SK-N-SH treated with all-trans-retinoic acid at 6 μM for 48 hours (cell line): ENCODE measurements at regions not wholly inside any gene's neighbourhood (a gene's known extent, or its start where the extent isn't known, plus 50 kb on each side); places are given as distances from the start of the nearest gene placed in this dataset.

Experiments used
- ATAC-seq: fragments of 200-7000 bp; cut with Tn5 transposase; 3 replicates; pipeline ENCODE4 v1.9.1; 2020; ENCODE audit warnings: mild to moderate bottlenecking, moderate library complexity
- ARNTL ChIP-seq: fragments of 450-650 bp; formaldehyde crosslinking; IDR thresholded peaks from 2 replicates; pipeline ENCODE4 v1.5.0; 2020; ENCODE audit warnings: low read depth, mild to moderate bottlenecking, moderate library complexity, borderline replicate concordance
- BACH2 ChIP-seq: fragments of 250-450 bp; sonication (Bioruptor Pico); IDR thresholded peaks from 2 replicates; pipeline ENCODE4 v1.9.0; 2021; ENCODE audit warnings: mild to moderate bottlenecking, borderline replicate concordance
- CSDC2 ChIP-seq: fragments of 250-450 bp; sonication (Bioruptor Pico); IDR thresholded peaks from 2 replicates; pipeline ENCODE4 v1.5.0; 2020; ENCODE audit warnings: mild to moderate bottlenecking, moderate library complexity
- ESRRG ChIP-seq: fragments of 250-450 bp; sonication (Bioruptor Pico); IDR thresholded peaks from 2 replicates; pipeline ENCODE4 v1.6.1; 2021; ENCODE audit warnings: mild to moderate bottlenecking
- ISL1 ChIP-seq: fragments of 250-450 bp; sonication (Bioruptor Pico); IDR thresholded peaks from 2 replicates; pipeline ENCODE4 v2.1.2; 2022; ENCODE audit warnings: mild to moderate bottlenecking, moderate library complexity
- OSR1 ChIP-seq: fragments of 250-450 bp; sonication (Bioruptor Pico); IDR thresholded peaks from 2 replicates; pipeline ENCODE4 v1.8.0; 2022; ENCODE audit warnings: moderate library complexity, mild to moderate bottlenecking, inconsistent platforms
- PPARA ChIP-seq: fragments of 250-450 bp; sonication (Bioruptor Pico); IDR thresholded peaks from 2 replicates; pipeline ENCODE4 v1.5.0; 2020; ENCODE audit warnings: mild to moderate bottlenecking, borderline replicate concordance
- RARB ChIP-seq: fragments of 250-450 bp; sonication (Bioruptor Pico); IDR thresholded peaks from 2 replicates; pipeline ENCODE4 v1.8.0; 2021; ENCODE audit warnings: mild to moderate bottlenecking, moderate library complexity
- SNAI2 ChIP-seq: fragments of 250-450 bp; sonication (Bioruptor Pico); IDR thresholded peaks from 2 replicates; pipeline ENCODE4 v1.5.0; 2020; ENCODE audit warnings: mild to moderate bottlenecking, moderate library complexity
- TCF4 ChIP-seq: fragments of 250-450 bp; sonication (Bioruptor Pico); IDR thresholded peaks from 2 replicates; pipeline ENCODE4 v1.8.0; 2021; ENCODE audit warnings: mild to moderate bottlenecking, moderate library complexity, borderline replicate concordance
- ZC3H10 ChIP-seq: fragments of 250-450 bp; sonication (Bioruptor Pico); IDR thresholded peaks from 2 replicates; pipeline ENCODE4 v1.5.1; 2021; ENCODE audit warnings: mild to moderate bottlenecking, moderate library complexity
- ZFP3 ChIP-seq: fragments of 250-450 bp; sonication (Bioruptor Pico); IDR thresholded peaks from 2 replicates; pipeline ENCODE4 v1.5.0; 2020; ENCODE audit warnings: mild to moderate bottlenecking, moderate library complexity
- ZFP30 ChIP-seq: fragments of 450-650 bp; formaldehyde crosslinking; IDR thresholded peaks from 2 replicates; pipeline ENCODE4 v1.5.0; 2022; ENCODE audit warnings: mild to moderate bottlenecking, moderate library complexity
- ZNF565 ChIP-seq: fragments of 450-650 bp; formaldehyde crosslinking; conservative IDR thresholded peaks from 2 replicates; pipeline ENCODE4 v1.5.0; 2020; ENCODE audit warnings: low read depth, mild to moderate bottlenecking, moderate library complexity
- ZNF70 ChIP-seq: fragments of 450-650 bp; formaldehyde crosslinking; IDR thresholded peaks from 2 replicates; pipeline ENCODE4 v1.5.0; 2020; ENCODE audit warnings: mild to moderate bottlenecking, moderate library complexity
- ZNF8 ChIP-seq: fragments of 450-650 bp; formaldehyde crosslinking; IDR thresholded peaks from 2 replicates; pipeline ENCODE4 v1.5.0; 2020; ENCODE audit warnings: mild to moderate bottlenecking, moderate library complexity
- TF ChIP-seq, protein P1 (sequence below): fragments of 250-450 bp; sonication (Bioruptor Pico); IDR thresholded peaks from 2 replicates; pipeline ENCODE4 v1.5.1; 2021; ENCODE audit warnings: mild to moderate bottlenecking, moderate library complexity
- TF ChIP-seq, protein P2 (sequence below): fragments of 250-450 bp; sonication (Bioruptor Pico); IDR thresholded peaks from 2 replicates; pipeline ENCODE4 v1.5.0; 2020; ENCODE audit warnings: mild to moderate bottlenecking, moderate library complexity
- TF ChIP-seq, protein P3 (sequence below): fragments of 250-450 bp; sonication (Bioruptor Pico); IDR thresholded peaks from 2 replicates; pipeline ENCODE4 v1.5.1; 2020; ENCODE audit warnings: low read depth, mild to moderate bottlenecking, moderate library complexity
- TF ChIP-seq, protein P4 (sequence below): fragments of 250-450 bp; sonication (Bioruptor Pico); IDR thresholded peaks from 2 replicates; pipeline ENCODE4 v1.8.0; 2020; ENCODE audit warnings: mild to moderate bottlenecking, moderate library complexity, borderline replicate concordance

DNA sequence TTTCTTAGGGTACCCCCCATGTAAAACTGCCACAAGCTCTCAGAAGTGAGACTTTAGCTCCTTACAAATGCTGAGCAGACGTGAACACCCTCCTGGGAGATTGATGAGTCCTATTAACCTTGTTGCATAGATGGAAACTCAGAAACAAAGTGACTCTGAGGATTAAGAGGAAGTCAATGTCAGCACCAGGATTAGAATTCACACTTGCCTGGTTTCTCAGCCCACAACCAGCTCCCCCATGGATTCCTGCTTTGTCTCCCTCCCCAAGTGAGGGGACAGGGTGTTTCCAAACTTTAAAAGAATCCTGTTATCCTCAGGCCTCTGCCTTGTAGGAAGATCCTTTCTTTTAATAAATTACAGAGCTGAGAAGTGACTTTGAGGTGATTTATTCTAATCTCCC, 324.4 kb downstream of the NDFIP2 start:
- no peak for ATAC-seq
- TF ChIP-seq, protein P1, sequence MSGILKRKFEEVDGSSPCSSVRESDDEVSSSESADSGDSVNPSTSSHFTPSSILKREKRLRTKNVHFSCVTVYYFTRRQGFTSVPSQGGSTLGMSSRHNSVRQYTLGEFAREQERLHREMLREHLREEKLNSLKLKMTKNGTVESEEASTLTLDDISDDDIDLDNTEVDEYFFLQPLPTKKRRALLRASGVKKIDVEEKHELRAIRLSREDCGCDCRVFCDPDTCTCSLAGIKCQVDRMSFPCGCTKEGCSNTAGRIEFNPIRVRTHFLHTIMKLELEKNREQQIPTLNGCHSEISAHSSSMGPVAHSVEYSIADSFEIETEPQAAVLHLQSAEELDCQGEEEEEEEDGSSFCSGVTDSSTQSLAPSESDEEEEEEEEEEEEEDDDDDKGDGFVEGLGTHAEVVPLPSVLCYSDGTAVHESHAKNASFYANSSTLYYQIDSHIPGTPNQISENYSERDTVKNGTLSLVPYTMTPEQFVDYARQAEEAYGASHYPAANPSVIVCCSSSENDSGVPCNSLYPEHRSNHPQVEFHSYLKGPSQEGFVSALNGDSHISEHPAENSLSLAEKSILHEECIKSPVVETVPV, result no peak
- TF ChIP-seq, protein P2, sequence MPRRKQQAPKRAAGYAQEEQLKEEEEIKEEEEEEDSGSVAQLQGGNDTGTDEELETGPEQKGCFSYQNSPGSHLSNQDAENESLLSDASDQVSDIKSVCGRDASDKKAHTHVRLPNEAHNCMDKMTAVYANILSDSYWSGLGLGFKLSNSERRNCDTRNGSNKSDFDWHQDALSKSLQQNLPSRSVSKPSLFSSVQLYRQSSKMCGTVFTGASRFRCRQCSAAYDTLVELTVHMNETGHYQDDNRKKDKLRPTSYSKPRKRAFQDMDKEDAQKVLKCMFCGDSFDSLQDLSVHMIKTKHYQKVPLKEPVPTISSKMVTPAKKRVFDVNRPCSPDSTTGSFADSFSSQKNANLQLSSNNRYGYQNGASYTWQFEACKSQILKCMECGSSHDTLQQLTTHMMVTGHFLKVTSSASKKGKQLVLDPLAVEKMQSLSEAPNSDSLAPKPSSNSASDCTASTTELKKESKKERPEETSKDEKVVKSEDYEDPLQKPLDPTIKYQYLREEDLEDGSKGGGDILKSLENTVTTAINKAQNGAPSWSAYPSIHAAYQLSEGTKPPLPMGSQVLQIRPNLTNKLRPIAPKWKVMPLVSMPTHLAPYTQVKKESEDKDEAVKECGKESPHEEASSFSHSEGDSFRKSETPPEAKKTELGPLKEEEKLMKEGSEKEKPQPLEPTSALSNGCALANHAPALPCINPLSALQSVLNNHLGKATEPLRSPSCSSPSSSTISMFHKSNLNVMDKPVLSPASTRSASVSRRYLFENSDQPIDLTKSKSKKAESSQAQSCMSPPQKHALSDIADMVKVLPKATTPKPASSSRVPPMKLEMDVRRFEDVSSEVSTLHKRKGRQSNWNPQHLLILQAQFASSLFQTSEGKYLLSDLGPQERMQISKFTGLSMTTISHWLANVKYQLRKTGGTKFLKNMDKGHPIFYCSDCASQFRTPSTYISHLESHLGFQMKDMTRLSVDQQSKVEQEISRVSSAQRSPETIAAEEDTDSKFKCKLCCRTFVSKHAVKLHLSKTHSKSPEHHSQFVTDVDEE (CRISPR knock-in tag), result no peak
- TF ChIP-seq SNAI2 (no peak), ZNF70 (CRISPR knock-in tag) (no peak), RARB (CRISPR knock-in tag) (no peak), OSR1 (CRISPR knock-in tag) (no peak), BACH2 (CRISPR knock-in tag) (no peak)
- TF ChIP-seq, all 23 proteins: peak for 0

DNA sequence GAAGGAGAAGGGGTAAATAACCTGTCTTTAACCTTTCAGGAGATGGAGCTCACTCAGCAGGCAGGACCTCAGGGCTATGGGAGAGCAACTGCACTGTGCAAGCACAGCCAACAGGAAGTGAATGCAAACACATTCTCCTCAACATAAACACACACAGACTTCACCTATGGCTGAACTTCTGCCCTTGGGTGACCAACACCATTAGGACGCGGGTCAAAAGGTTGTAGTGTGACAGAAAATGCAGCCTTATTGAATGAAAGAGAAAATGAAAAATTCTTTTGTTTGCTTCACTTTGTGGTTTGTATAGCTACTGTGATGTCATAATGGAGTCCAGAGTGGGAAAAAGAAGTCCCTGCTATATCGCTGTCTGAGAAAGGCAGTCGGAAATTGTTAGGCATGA, 323.0 kb downstream of the NDFIP2 start:
- no peak for ATAC-seq
- TF ChIP-seq, protein P3, sequence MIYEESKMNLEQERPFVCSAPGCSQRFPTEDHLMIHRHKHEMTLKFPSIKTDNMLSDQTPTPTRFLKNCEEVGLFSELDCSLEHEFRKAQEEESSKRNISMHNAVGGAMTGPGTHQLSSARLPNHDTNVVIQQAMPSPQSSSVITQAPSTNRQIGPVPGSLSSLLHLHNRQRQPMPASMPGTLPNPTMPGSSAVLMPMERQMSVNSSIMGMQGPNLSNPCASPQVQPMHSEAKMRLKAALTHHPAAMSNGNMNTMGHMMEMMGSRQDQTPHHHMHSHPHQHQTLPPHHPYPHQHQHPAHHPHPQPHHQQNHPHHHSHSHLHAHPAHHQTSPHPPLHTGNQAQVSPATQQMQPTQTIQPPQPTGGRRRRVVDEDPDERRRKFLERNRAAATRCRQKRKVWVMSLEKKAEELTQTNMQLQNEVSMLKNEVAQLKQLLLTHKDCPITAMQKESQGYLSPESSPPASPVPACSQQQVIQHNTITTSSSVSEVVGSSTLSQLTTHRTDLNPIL (CRISPR knock-in tag), result no peak
- TF ChIP-seq ZNF70 (CRISPR knock-in tag) (no peak), TCF4 (CRISPR knock-in tag) (no peak), OSR1 (CRISPR knock-in tag) (no peak), RARB (CRISPR knock-in tag) (no peak), PPARA (no peak), BACH2 (CRISPR knock-in tag) (no peak), ZFP3 (CRISPR knock-in tag) (no peak), ISL1 (CRISPR knock-in tag) (no peak), ZC3H10 (CRISPR knock-in tag) (no peak), ZNF565 (CRISPR knock-in tag) (no peak)

DNA sequence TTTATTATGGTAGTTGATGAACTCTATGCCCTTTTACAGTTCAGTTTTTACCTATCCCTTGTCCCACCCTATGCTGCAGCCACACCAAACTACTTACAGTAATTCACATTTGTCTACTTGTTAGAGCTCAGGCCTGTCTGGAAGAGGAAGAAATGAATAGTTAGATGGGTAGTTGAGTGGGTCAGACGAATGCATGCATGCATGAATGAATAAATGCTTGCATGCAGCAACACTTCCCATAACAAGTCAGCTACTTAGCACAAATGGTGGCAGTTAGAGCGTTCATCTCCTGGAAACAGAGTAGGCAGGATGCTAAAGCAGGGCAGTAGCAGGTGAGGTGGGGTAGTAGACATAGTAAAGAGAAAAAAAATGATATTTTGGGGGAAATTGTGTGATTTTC, 322.3 kb downstream of the NDFIP2 start:
- no peak for ATAC-seq
- TF ChIP-seq, protein P1, result no peak
- TF ChIP-seq ZFP30 (CRISPR knock-in tag) (no peak), BACH2 (CRISPR knock-in tag) (no peak), PPARA (no peak), SNAI2 (no peak), CSDC2 (no peak), ZC3H10 (CRISPR knock-in tag) (no peak), ESRRG (CRISPR knock-in tag) (no peak), ZFP3 (CRISPR knock-in tag) (no peak), RARB (CRISPR knock-in tag) (no peak), ARNTL (no peak), OSR1 (CRISPR knock-in tag) (no peak), TCF4 (CRISPR knock-in tag) (no peak), ZNF8 (CRISPR knock-in tag) (no peak), ISL1 (CRISPR knock-in tag) (no peak), ZNF70 (CRISPR knock-in tag) (no peak)
- TF ChIP-seq, protein P2 (CRISPR knock-in tag), result no peak
- TF ChIP-seq, protein P4, sequence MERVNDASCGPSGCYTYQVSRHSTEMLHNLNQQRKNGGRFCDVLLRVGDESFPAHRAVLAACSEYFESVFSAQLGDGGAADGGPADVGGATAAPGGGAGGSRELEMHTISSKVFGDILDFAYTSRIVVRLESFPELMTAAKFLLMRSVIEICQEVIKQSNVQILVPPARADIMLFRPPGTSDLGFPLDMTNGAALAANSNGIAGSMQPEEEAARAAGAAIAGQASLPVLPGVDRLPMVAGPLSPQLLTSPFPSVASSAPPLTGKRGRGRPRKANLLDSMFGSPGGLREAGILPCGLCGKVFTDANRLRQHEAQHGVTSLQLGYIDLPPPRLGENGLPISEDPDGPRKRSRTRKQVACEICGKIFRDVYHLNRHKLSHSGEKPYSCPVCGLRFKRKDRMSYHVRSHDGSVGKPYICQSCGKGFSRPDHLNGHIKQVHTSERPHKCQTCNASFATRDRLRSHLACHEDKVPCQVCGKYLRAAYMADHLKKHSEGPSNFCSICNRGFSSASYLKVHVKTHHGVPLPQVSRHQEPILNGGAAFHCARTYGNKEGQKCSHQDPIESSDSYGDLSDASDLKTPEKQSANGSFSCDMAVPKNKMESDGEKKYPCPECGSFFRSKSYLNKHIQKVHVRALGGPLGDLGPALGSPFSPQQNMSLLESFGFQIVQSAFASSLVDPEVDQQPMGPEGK (CRISPR knock-in tag), result no peak
